ENCODE measurements at regions not wholly inside any gene's neighbourhood (a gene's known extent, or its start where the extent isn't known, plus 50 kb on each side); places are given as distances from the start of the nearest gene placed in this dataset.

GRCh38 chr10:90328459-90328858 is 529.4 kb downstream of the HTR7 start:
- CTCF ChIA-PET: no interaction called here
- POLR2A ChIA-PET: no interaction called here
- no peaks in the 10 kb centered on the region for H3K27me3 ChIP-seq (ENCODE audit: control insufficient read depth, insufficient read depth, low read length)
- TF ChIP-seq CTCF (IDR thresholded peaks at IDR 0.05) (no peak), TCF7L2 (IDR thresholded peaks at IDR 0.05; ENCODE audit: low read depth, low read length) (no peak), SIN3A (IDR thresholded peaks at IDR 0.05; ENCODE audit: borderline replicate concordance, insufficient read depth, low read depth, low read length) (no peak), REST (IDR thresholded peaks at IDR 0.05; ENCODE audit: insufficient read depth in 1 of 2, low read depth in 2 of 2, low read length in 1 of 2) (no peak)
- intact Hi-C loops (cut with micrococcal nuclease; ENCODE audit: unreplicated experiment) (no loop called here), in situ Hi-C loops (cut with HindIII; ENCODE audit: low pct_unique_long_range_greater_than_20kb, low sequenced_read_pairs) (no loop called here)
- no peak overlapping the region for H3K4me3 ChIP-seq (ENCODE audit: low read depth in 2 of 2, low read length in 2 of 2)
- H3K4me1 ChIP-seq (ENCODE audit: control insufficient read depth, insufficient read depth, low read length): no peaks in the 10 kb centered on the region
- H3K36me3 ChIP-seq (ENCODE audit: control insufficient read depth, insufficient read depth, low read length): no peaks in the 10 kb centered on the region
- ATAC-seq: no peak
- no peak overlapping the region for H3K27ac ChIP-seq (ENCODE audit: low read length)
- DNase-seq (ENCODE audit: low read depth, low spot score): no peak
- no TSS peak for BruUV-seq (replicated peaks)
- no peaks in the 10 kb centered on the region for H3K9me3 ChIP-seq (ENCODE audit: control insufficient read depth, insufficient read depth, low read depth, low read length)

- TF ChIP-seq REST (IDR thresholded peaks at IDR 0.05; ENCODE audit: insufficient read depth in 1 of 2, low read depth in 2 of 2, low read length in 1 of 2) (no peak), POLR2AphosphoS5 (IDR thresholded peaks at IDR 0.05; ENCODE audit: low read depth, low read length) (no peak), CTCF (IDR thresholded peaks at IDR 0.05) (no peak), SIN3A (IDR thresholded peaks at IDR 0.05; ENCODE audit: borderline replicate concordance, insufficient read depth, low read depth, low read length) (no peak), TCF7L2 (IDR thresholded peaks at IDR 0.05; ENCODE audit: low read depth, low read length) (no peak)
- Histone ChIP-seq H3K4me1 (ENCODE audit: control insufficient read depth, insufficient read depth, low read length) (no peaks in the 10 kb centered on the region), H3K27ac (ENCODE audit: low read length) (no peak overlapping the region), H3K36me3 (ENCODE audit: control insufficient read depth, insufficient read depth, low read length) (no peaks in the 10 kb centered on the region), H3K9me3 (ENCODE audit: control insufficient read depth, insufficient read depth, low read depth, low read length) (no peaks in the 10 kb centered on the region), H3K4me3 (ENCODE audit: low read depth in 2 of 2, low read length in 2 of 2) (no peak overlapping the region), H3K27me3 (ENCODE audit: control insufficient read depth, insufficient read depth, low read length) (no peaks in the 10 kb centered on the region)
- intact Hi-C loops (cut with micrococcal nuclease; ENCODE audit: unreplicated experiment) (no loop called here), in situ Hi-C loops (cut with HindIII; ENCODE audit: low pct_unique_long_range_greater_than_20kb, low sequenced_read_pairs) (no loop called here)
- ChIA-PET POLR2A (no interaction called here), CTCF (no interaction called here)
- BruUV-seq (replicated peaks): no TSS peak
- no peak for ATAC-seq
- no peak for DNase-seq (ENCODE audit: low read depth, low spot score)
Observed at GRCh38 chr10:90328896-90329295, 528.9 kb downstream of the HTR7 start.

All from Panc1 (cell line).